ENCODE measurements at regions not wholly inside any gene's neighbourhood (a gene's known extent, or its start where the extent isn't known, plus 50 kb on each side); places are given as distances from the start of the nearest gene placed in this dataset.

DNA sequence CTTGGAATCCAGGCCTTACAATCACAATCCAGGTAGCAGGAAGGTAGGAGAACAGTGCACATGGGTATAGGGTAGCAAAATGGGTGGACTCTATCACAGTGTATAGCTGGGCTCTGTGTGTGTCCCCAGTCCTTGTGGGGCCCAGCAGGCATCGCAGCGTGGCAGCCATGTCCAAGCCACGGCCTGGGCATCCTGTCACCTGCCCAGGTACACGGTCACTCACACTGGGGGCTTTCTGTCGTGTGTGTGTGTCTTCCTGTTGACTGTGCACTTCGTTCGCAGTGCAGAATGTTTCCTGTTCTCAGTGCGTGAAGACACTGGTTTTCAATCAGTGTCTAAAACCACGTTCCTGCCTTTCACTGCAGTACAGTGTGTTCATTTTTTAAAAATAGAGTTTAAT is 523.2 kb upstream of the JARID2 start:
- no peaks in the 10 kb centered on the region for H3K36me3 ChIP-seq (ENCODE audit: control insufficient read depth in 4 of 4, insufficient read depth in 4 of 4, low read length in 4 of 4)
- 54 to 72% methylated on average over 9 of the region's 9 CpGs for WGBS, 2 donors
- no peaks in the 10 kb centered on the region for H3K9me3 ChIP-seq (ENCODE audit: control insufficient read depth in 4 of 4, insufficient read depth in 3 of 4, low read length in 3 of 4)
- no peak overlapping the region for H3K4me3 ChIP-seq
- no peak overlapping the region for H3K9ac ChIP-seq (ENCODE audit: insufficient read depth in 1 of 2, low read length in 2 of 2)
- DNase-seq (no peak), ATAC-seq (ENCODE audit: insufficient read depth, low FRiP score) (no peak)
- no peaks in the 10 kb centered on the region for H3K27me3 ChIP-seq (ENCODE audit: control insufficient read depth in 3 of 3, insufficient read depth in 3 of 3, low read length in 2 of 3)
- no peak overlapping the region for H3K27ac ChIP-seq (ENCODE audit: low read depth in 1 of 2, low read length in 1 of 2)
- TF ChIP-seq, protein P1, sequence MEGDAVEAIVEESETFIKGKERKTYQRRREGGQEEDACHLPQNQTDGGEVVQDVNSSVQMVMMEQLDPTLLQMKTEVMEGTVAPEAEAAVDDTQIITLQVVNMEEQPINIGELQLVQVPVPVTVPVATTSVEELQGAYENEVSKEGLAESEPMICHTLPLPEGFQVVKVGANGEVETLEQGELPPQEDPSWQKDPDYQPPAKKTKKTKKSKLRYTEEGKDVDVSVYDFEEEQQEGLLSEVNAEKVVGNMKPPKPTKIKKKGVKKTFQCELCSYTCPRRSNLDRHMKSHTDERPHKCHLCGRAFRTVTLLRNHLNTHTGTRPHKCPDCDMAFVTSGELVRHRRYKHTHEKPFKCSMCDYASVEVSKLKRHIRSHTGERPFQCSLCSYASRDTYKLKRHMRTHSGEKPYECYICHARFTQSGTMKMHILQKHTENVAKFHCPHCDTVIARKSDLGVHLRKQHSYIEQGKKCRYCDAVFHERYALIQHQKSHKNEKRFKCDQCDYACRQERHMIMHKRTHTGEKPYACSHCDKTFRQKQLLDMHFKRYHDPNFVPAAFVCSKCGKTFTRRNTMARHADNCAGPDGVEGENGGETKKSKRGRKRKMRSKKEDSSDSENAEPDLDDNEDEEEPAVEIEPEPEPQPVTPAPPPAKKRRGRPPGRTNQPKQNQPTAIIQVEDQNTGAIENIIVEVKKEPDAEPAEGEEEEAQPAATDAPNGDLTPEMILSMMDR (IDR thresholded peaks at IDR 0.05; ENCODE audit: control extremely low read depth, extremely low read depth) = no peak
- peaks cover 0 to 35% (median 9%) of the 10 kb centered on the region in 5 donors for H3K4me1 ChIP-seq (ENCODE audit: control insufficient read depth in 5 of 5, insufficient read depth in 5 of 5, low read length in 5 of 5)

DNA sequence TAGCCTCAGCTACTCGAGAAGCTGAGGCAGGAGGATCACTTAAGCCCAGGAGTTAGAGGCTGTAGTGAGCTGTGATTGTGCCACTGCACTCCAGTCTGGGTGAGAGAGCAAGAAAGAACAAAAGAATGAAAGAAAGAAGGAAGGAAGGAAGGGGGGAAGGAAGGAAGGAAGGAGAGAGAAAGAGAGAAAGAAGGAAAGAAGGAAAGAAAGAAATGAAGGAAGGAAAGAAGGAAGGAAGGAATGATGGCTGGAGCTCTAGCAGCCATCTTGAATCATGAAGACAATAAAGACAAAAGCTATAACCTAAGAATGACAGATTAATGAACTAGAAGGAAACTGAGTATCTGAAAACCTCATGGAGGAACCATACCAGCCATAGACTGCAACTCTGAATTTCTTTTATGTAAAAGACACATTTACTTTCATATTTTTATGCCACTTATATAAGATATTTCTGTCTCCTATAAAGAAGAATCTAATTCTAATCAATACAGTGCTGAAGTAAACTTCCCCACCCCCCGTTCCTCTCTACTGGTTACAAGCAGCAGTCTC is 522.3 kb upstream of the JARID2 start:
- H3K36me3 ChIP-seq (ENCODE audit: control insufficient read depth in 4 of 4, insufficient read depth in 4 of 4, low read length in 4 of 4) = no peaks in the 10 kb centered on the region
- H3K27me3 ChIP-seq (ENCODE audit: control insufficient read depth in 3 of 3, insufficient read depth in 3 of 3, low read length in 2 of 3) = no peaks in the 10 kb centered on the region
- WGBS, 2 donors = 95 to 100% methylated on average over 2 of the region's 2 CpGs
- H3K4me3 ChIP-seq = no peak overlapping the region
- no peak for DNase-seq
- peaks cover 0 to 44% (median 9%) of the 10 kb centered on the region in 5 donors for H3K4me1 ChIP-seq (ENCODE audit: control insufficient read depth in 5 of 5, insufficient read depth in 5 of 5, low read length in 5 of 5)
- no peaks in the 10 kb centered on the region for H3K9me3 ChIP-seq (ENCODE audit: control insufficient read depth in 4 of 4, insufficient read depth in 3 of 4, low read length in 3 of 4)
- ATAC-seq (ENCODE audit: insufficient read depth, low FRiP score) = no peak
- H3K27ac ChIP-seq (ENCODE audit: low read depth in 1 of 2, low read length in 1 of 2) = no peak overlapping the region
- TF ChIP-seq, protein P1 (IDR thresholded peaks at IDR 0.05; ENCODE audit: control extremely low read depth, extremely low read depth) = no peak
- no peak overlapping the region for H3K9ac ChIP-seq (ENCODE audit: insufficient read depth in 1 of 2, low read length in 2 of 2)

DNA sequence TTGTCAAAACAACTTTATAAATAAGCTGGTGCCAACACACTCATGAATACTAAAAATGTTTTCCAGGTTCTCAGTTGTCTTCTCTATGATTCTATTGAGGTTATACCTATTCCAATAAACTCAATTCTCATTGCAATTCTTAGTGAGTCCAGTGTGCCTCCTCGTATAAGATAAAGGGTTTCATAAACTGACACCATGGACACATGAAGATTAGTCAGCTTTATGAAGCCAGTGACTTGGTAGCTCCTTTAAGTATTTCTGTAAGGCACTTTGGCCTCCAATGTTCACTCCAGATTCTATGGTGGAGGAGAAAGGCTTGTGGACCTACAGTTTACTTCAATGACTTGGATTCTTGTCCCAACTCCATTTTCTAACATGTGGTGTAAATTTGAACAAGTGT is 521.3 kb upstream of the JARID2 start:
- H3K9me3 ChIP-seq (ENCODE audit: control insufficient read depth in 4 of 4, insufficient read depth in 3 of 4, low read length in 3 of 4) = no peaks in the 10 kb centered on the region
- H3K36me3 ChIP-seq (ENCODE audit: control insufficient read depth in 4 of 4, insufficient read depth in 4 of 4, low read length in 4 of 4) = no peaks in the 10 kb centered on the region
- ATAC-seq (ENCODE audit: insufficient read depth, low FRiP score) (no peak), DNase-seq (no peak)
- 91 to 93% methylated on average over 1 of the region's 1 CpG for WGBS, 2 donors
- peaks cover 0 to 47% (median 9%) of the 10 kb centered on the region in 5 donors for H3K4me1 ChIP-seq (ENCODE audit: control insufficient read depth in 5 of 5, insufficient read depth in 5 of 5, low read length in 5 of 5)
- no peak overlapping the region for H3K9ac ChIP-seq (ENCODE audit: insufficient read depth in 1 of 2, low read length in 2 of 2)
- no peak overlapping the region for H3K4me3 ChIP-seq
- TF ChIP-seq, protein P1 (IDR thresholded peaks at IDR 0.05; ENCODE audit: control extremely low read depth, extremely low read depth) = no peak
- H3K27me3 ChIP-seq (ENCODE audit: control insufficient read depth in 3 of 3, insufficient read depth in 3 of 3, low read length in 2 of 3) = no peaks in the 10 kb centered on the region
- H3K27ac ChIP-seq (ENCODE audit: low read depth in 1 of 2, low read length in 1 of 2) = no peak overlapping the region
